ENCODE measurements at regions not wholly inside any gene's neighbourhood (a gene's known extent, or its start where the extent isn't known, plus 50 kb on each side); places are given as distances from the start of the nearest gene placed in this dataset.

DNA sequence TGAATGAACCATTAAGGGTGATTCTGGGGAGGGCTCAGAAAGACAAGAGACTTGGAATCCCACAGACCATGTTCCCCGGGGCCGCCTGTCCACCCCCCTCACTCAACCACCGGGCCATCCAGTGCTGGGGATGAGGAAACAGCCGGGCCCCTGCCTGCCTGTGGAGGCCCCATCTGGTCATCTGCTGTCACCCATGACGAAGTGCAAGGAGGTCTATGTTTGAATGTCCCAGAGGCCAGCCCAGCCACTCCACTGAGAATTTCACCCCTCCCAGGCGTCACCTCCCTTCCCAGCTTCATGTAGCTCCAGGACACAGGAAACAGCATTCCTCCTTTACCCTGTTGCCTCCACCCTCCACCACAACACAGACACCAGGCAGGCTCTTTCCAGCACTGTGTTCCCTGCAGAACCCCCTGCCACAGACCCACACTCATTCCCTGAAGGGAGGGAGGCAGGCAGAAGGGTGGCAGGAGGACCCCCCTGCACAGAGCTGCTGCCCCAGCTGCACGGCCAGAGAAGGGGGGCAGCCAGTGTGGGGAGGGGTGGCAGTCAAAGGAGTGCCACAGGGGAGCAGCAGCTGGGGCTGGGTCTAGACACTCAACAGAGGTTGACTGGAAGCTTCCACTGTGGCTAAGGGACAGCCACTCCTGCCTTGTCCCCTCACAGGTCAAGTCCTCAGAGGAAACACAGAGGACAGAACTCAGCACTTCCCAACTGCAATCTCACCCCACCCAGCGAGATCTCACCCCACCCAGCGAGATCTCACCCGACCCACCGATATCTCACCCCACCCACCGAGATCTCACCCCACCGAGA lies 50.3 kb upstream of the PPP2R5C start (continued):
- TF ChIP-seq, protein P1, sequence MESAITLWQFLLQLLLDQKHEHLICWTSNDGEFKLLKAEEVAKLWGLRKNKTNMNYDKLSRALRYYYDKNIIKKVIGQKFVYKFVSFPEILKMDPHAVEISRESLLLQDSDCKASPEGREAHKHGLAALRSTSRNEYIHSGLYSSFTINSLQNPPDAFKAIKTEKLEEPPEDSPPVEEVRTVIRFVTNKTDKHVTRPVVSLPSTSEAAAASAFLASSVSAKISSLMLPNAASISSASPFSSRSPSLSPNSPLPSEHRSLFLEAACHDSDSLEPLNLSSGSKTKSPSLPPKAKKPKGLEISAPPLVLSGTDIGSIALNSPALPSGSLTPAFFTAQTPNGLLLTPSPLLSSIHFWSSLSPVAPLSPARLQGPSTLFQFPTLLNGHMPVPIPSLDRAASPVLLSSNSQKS (CRISPR knock-in tag; IDR thresholded peaks at IDR 0.05): no peak
- TF ChIP-seq, protein P2, sequence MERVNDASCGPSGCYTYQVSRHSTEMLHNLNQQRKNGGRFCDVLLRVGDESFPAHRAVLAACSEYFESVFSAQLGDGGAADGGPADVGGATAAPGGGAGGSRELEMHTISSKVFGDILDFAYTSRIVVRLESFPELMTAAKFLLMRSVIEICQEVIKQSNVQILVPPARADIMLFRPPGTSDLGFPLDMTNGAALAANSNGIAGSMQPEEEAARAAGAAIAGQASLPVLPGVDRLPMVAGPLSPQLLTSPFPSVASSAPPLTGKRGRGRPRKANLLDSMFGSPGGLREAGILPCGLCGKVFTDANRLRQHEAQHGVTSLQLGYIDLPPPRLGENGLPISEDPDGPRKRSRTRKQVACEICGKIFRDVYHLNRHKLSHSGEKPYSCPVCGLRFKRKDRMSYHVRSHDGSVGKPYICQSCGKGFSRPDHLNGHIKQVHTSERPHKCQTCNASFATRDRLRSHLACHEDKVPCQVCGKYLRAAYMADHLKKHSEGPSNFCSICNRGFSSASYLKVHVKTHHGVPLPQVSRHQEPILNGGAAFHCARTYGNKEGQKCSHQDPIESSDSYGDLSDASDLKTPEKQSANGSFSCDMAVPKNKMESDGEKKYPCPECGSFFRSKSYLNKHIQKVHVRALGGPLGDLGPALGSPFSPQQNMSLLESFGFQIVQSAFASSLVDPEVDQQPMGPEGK (CRISPR knock-in tag; IDR thresholded peaks at IDR 0.05; ENCODE audit: borderline replicate concordance): peak; percentile 7; the same call in 1 of the 2 replicates
- TF ChIP-seq CREB1 (IDR thresholded peaks at IDR 0.05): no peak; the same call in 1 of the 2 replicates
- TF ChIP-seq CREB1 (CRISPR knock-in tag; IDR thresholded peaks at IDR 0.05): peak; percentile 49; the same call in 1 of the 2 replicates
- TF ChIP-seq CAMTA2 (CRISPR knock-in tag; conservative IDR thresholded peaks at IDR 0.05): 0 out of 2 replicates have a peak, but pooled peaks have one; percentile 63
- TF ChIP-seq, protein P3, sequence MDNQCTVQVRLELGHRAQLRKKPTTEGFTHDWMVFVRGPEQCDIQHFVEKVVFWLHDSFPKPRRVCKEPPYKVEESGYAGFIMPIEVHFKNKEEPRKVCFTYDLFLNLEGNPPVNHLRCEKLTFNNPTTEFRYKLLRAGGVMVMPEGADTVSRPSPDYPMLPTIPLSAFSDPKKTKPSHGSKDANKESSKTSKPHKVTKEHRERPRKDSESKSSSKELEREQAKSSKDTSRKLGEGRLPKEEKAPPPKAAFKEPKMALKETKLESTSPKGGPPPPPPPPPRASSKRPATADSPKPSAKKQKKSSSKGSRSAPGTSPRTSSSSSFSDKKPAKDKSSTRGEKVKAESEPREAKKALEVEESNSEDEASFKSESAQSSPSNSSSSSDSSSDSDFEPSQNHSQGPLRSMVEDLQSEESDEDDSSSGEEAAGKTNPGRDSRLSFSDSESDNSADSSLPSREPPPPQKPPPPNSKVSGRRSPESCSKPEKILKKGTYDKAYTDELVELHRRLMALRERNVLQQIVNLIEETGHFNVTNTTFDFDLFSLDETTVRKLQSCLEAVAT (IDR thresholded peaks at IDR 0.05): peak in 1 of 2 experiments; percentile 63; a peak in 1 of 4 replicates
- TF ChIP-seq CBX8 (IDR thresholded peaks at IDR 0.05; ENCODE audit: borderline replicate concordance, extremely low read depth, low read depth, low read length, poor library complexity, severe bottlenecking): no peak
- TF ChIP-seq, protein P4, sequence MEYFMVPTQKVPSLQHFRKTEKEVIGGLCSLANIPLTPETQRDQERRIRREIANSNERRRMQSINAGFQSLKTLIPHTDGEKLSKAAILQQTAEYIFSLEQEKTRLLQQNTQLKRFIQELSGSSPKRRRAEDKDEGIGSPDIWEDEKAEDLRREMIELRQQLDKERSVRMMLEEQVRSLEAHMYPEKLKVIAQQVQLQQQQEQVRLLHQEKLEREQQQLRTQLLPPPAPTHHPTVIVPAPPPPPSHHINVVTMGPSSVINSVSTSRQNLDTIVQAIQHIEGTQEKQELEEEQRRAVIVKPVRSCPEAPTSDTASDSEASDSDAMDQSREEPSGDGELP (CRISPR knock-in tag; IDR thresholded peaks at IDR 0.05; ENCODE audit: borderline replicate concordance): peak; percentile 61; the same call in 1 of the 2 replicates
- peak; percentile 74 for TF ChIP-seq POLR2G (IDR thresholded peaks at IDR 0.05; ENCODE audit: low read depth, low read length)
- 0 out of 2 replicates have a peak, but pooled peaks have one; percentile 48 for TF ChIP-seq ZBTB17 (CRISPR knock-in tag; IDR thresholded peaks at IDR 0.05)
- TF ChIP-seq E2F3 (CRISPR knock-in tag; IDR thresholded peaks at IDR 0.05): no peak
- peak; percentile 92 for TF ChIP-seq BRD4 (IDR thresholded peaks at IDR 0.05)
- TF ChIP-seq, protein P5, sequence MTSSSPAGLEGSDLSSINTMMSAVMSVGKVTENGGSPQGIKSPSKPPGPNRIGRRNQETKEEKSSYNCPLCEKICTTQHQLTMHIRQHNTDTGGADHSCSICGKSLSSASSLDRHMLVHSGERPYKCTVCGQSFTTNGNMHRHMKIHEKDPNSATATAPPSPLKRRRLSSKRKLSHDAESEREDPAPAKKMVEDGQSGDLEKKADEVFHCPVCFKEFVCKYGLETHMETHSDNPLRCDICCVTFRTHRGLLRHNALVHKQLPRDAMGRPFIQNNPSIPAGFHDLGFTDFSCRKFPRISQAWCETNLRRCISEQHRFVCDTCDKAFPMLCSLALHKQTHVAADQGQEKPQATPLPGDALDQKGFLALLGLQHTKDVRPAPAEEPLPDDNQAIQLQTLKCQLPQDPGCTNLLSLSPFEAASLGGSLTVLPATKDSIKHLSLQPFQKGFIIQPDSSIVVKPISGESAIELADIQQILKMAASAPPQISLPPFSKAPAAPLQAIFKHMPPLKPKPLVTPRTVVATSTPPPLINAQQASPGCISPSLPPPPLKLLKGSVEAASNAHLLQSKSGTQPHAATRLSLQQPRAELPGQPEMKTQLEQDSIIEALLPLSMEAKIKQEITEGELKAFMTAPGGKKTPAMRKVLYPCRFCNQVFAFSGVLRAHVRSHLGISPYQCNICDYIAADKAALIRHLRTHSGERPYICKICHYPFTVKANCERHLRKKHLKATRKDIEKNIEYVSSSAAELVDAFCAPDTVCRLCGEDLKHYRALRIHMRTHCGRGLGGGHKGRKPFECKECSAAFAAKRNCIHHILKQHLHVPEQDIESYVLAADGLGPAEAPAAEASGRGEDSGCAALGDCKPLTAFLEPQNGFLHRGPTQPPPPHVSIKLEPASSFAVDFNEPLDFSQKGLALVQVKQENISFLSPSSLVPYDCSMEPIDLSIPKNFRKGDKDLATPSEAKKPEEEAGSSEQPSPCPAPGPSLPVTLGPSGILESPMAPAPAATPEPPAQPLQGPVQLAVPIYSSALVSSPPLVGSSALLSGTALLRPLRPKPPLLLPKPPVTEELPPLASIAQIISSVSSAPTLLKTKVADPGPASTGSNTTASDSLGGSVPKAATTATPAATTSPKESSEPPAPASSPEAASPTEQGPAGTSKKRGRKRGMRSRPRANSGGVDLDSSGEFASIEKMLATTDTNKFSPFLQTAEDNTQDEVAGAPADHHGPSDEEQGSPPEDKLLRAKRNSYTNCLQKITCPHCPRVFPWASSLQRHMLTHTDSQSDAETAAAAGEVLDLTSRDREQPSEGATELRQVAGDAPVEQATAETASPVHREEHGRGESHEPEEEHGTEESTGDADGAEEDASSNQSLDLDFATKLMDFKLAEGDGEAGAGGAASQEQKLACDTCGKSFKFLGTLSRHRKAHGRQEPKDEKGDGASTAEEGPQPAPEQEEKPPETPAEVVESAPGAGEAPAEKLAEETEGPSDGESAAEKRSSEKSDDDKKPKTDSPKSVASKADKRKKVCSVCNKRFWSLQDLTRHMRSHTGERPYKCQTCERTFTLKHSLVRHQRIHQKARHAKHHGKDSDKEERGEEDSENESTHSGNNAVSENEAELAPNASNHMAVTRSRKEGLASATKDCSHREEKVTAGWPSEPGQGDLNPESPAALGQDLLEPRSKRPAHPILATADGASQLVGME (CRISPR knock-in tag; IDR thresholded peaks at IDR 0.05): no peak
- TF ChIP-seq CREM (IDR thresholded peaks at IDR 0.05; ENCODE audit: low read depth): peak; percentile 23; the same call in 1 of the 2 replicates

Data from K562 (cell line).